ENCODE measurements at regions not wholly inside any gene's neighbourhood (a gene's known extent, or its start where the extent isn't known, plus 50 kb on each side); places are given as distances from the start of the nearest gene placed in this dataset.

DNA sequence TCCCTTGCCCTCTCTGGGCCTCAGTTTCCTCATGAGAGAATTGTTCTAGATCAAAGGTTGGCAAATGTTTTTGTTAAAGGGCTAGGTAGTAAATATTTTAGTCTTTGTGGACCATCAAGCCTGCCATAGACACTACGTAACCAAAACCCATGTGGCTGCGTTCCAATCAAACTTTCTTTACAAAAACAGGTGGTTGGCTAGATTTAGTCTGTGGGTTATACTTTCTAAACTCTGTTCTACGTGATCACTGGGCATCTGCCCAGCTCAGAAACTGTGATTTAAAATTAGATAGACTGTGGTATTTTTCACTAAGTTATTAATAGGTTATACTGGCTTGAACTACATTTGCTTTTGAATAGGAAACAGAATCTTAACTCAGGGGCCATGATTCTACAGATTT lies 149.8 kb upstream of the DCC start:
- TF ChIP-seq, protein P1, sequence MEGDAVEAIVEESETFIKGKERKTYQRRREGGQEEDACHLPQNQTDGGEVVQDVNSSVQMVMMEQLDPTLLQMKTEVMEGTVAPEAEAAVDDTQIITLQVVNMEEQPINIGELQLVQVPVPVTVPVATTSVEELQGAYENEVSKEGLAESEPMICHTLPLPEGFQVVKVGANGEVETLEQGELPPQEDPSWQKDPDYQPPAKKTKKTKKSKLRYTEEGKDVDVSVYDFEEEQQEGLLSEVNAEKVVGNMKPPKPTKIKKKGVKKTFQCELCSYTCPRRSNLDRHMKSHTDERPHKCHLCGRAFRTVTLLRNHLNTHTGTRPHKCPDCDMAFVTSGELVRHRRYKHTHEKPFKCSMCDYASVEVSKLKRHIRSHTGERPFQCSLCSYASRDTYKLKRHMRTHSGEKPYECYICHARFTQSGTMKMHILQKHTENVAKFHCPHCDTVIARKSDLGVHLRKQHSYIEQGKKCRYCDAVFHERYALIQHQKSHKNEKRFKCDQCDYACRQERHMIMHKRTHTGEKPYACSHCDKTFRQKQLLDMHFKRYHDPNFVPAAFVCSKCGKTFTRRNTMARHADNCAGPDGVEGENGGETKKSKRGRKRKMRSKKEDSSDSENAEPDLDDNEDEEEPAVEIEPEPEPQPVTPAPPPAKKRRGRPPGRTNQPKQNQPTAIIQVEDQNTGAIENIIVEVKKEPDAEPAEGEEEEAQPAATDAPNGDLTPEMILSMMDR (IDR thresholded peaks at IDR 0.05): no peak

GRCh38 chr18:52190631-52191030 lies 149.4 kb upstream of the DCC start:
- TF ChIP-seq, protein P1 (IDR thresholded peaks at IDR 0.05): no peak

- TF ChIP-seq, protein P1 (IDR thresholded peaks at IDR 0.05): no peak
These were observed 139.6 kb upstream of the DCC start for GRCh38 chr18:52200406-52200805.

GRCh38 chr18:52200921-52201663 lies 138.9 kb upstream of the DCC start:
- TF ChIP-seq, protein P1 (IDR thresholded peaks at IDR 0.05): no peak

DNA sequence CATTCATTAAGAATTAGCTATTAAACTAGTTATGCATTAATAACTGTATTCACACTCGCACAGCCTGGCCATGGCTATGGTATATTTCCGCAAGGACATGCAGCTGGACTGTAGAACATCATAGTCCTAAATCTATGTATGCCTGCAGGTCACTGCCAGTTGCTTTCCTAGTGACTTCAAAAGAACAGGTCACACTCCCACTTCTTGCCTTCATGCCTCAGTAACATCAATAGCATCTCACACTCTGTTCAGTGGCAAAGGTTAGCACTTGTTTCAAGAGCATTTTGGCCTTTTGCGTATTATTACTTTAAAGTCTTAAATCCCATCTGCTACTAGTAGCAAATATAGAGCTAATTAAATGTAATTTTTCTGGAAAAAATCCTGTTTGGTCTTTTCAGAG lies 131.4 kb upstream of the DCC start:
- TF ChIP-seq, protein P1 (IDR thresholded peaks at IDR 0.05): no peak

- TF ChIP-seq, protein P1 (IDR thresholded peaks at IDR 0.05): no peak
These were observed 123.9 kb upstream of the DCC start for GRCh38 chr18:52216109-52216508.

DNA sequence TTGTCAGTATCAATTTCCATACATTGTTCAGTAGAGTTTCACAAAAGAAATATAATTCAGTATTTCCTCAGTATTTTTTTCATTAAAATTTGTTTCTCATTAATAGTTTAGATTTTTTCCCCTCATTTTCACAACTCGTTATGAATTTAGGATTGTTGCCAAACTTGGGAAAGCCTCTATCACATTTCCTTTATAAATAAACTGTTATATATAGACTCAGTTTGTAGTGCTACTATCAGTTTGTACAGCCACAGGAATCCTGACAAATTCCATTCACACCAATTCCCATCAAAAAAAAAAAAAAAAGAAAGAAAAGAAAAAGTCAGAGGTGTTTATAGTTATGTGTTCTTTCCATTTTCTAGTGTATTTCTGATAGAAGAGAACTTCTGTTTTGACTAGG lies 123.3 kb upstream of the DCC start:
- TF ChIP-seq, protein P1 (IDR thresholded peaks at IDR 0.05): no peak

GRCh38 chr18:52219102-52219501 lies 120.9 kb upstream of the DCC start:
- TF ChIP-seq, protein P1 (IDR thresholded peaks at IDR 0.05): no peak

Data from LNCAP (cell line).